ENCODE measurements at regions not wholly inside any gene's neighbourhood (a gene's known extent, or its start where the extent isn't known, plus 50 kb on each side); places are given as distances from the start of the nearest gene placed in this dataset.

DNA sequence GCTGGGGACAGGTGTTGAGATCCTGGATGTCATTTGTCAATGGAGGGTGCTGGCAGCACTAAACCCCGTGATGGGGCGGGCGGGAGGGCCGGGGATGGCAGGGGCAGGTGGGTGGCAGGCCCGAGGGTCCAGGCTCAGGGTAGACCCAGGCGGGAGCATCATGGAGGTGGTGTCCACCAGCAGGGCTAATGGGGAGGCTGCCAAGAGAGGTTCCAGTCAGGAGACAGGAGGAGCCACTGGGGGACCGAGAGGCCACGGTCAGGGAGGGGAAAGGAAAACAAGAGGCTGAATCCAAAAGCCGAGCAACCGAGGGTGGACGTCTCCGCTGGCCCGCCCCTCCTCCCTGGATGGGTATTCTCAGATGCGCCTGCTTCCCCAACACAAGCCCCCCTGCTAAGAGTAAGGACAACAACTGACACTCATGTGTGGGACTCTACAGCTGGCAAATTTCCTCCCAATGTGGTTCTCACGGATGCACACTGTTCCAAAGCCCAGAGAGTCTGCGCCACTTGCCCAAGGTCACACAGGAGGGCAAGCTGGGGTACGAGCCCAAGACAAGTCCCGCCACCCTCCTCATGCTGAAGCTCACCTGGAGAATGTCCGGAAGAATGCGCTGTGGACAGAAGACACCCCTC, 132.0 kb downstream of the CPZ start:
- Mint-ChIP-seq H3K27me3 (ENCODE audit: low read depth in 3 of 3) (peaks cover 6 to 7% (median 7%) of the 10 kb centered on the region in 3 donors), H3K27ac (no peak overlapping the region), H3K4me3 (no peak overlapping the region), H3K9me3 (peaks cover 0 to under 1% (median 0%) of the 10 kb centered on the region in 7 donors), H3K4me1 (peaks cover 2% of the 10 kb centered on the region), H3K36me3 (no peaks in the 10 kb centered on the region)
- Histone ChIP-seq H3K4me2 (replicated peaks; ENCODE audit: extremely low read depth, low read length, poor library complexity, severe bottlenecking) (no peak overlapping the region), H3K9me3 (replicated peaks in 1 of 2; ENCODE audit: control insufficient read depth in 1 of 2, insufficient read depth in 1 of 2, low read length in 2 of 2) (no peaks in the 10 kb centered on the region), H3K79me2 (ENCODE audit: insufficient read depth, low read length) (no peaks in the 10 kb centered on the region), H4K20me1 (ENCODE audit: insufficient read depth, low read length) (no peaks in the 10 kb centered on the region), H3K9ac (ENCODE audit: insufficient read depth, low read length, poor library complexity, severe bottlenecking) (no peak overlapping the region), H3K4me1 (ENCODE audit: control insufficient read depth in 1 of 2, insufficient read depth in 2 of 2, low read length in 2 of 2) (no peaks in the 10 kb centered on the region), H3K36me3 (replicated peaks in 1 of 2; ENCODE audit: control insufficient read depth in 1 of 2, insufficient read depth in 2 of 2, low read length in 2 of 2) (no peaks in the 10 kb centered on the region), H3K27ac (ENCODE audit: low read depth in 1 of 2, low read length in 2 of 2) (no peak overlapping the region), H3K4me3 (replicated peaks in 1 of 3; ENCODE audit: low read depth in 2 of 3, low read length in 3 of 3) (no peak overlapping the region), H3K27me3 (ENCODE audit: control insufficient read depth in 2 of 2, insufficient read depth in 2 of 2, low read length in 2 of 2) (no peaks in the 10 kb centered on the region), H2AFZ (ENCODE audit: insufficient read depth, low read depth, low read length, poor library complexity, severe bottlenecking) (no peak overlapping the region)
- 85% methylated on average over 18 of the region's 20 CpGs for WGBS (ENCODE audit: insufficient coverage)
- TF ChIP-seq, protein P1, sequence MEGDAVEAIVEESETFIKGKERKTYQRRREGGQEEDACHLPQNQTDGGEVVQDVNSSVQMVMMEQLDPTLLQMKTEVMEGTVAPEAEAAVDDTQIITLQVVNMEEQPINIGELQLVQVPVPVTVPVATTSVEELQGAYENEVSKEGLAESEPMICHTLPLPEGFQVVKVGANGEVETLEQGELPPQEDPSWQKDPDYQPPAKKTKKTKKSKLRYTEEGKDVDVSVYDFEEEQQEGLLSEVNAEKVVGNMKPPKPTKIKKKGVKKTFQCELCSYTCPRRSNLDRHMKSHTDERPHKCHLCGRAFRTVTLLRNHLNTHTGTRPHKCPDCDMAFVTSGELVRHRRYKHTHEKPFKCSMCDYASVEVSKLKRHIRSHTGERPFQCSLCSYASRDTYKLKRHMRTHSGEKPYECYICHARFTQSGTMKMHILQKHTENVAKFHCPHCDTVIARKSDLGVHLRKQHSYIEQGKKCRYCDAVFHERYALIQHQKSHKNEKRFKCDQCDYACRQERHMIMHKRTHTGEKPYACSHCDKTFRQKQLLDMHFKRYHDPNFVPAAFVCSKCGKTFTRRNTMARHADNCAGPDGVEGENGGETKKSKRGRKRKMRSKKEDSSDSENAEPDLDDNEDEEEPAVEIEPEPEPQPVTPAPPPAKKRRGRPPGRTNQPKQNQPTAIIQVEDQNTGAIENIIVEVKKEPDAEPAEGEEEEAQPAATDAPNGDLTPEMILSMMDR (IDR thresholded peaks at IDR 0.05), result no peak
- intact Hi-C loops (cut with micrococcal nuclease), result no loop called here
- DNase-seq, result no peak

DNA sequence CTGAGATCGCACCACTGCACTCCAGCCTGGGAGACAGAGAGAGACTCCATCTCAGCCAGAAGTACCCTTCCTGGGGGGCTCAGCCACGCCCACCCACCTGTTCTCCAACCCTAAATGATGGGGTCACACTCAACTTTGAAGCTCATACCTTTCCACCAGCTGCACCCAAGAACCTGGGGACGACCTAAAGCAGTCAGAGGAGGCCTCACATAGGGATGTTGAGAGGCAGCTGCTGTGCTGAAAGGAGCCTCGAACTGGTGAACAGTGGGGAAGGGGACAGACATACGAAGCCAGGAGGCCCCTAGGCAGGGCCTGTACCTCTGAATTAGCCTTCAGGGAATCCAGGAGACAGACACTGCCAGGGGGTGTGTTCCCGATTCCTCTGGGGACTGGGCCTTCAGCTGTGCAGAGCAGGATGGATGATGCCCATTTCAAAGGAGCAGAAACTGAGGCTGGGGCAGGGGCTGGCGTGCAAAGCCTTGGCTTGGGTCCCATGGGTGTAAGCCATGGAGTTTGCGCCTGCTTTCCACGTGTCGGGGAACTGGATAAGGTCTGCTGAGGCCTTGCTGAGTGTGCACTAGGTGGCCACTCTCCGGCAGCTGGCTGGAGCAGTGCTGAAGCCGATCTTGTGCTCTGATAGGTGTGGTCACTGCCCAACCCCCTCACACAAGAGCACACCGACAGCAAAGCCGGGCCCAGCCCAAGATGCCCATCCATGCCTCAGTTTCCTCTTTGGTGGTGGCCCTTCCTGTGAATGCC, 130.8 kb downstream of the CPZ start:
- no peaks in the 10 kb centered on the region for H3K4me1 ChIP-seq (ENCODE audit: control insufficient read depth in 1 of 2, insufficient read depth in 2 of 2, low read length in 2 of 2)
- intact Hi-C loops (cut with micrococcal nuclease), result no loop called here
- H3K79me2 ChIP-seq (ENCODE audit: insufficient read depth, low read length), result no peaks in the 10 kb centered on the region
- H2AFZ ChIP-seq (ENCODE audit: insufficient read depth, low read depth, low read length, poor library complexity, severe bottlenecking), result no peak overlapping the region
- peaks cover 2% of the 10 kb centered on the region for H3K4me1 Mint-ChIP-seq
- no peak overlapping the region for H3K27ac ChIP-seq (ENCODE audit: low read depth in 1 of 2, low read length in 2 of 2)
- H3K27me3 Mint-ChIP-seq (ENCODE audit: low read depth in 3 of 3), result peaks cover 5 to 8% (median 6%) of the 10 kb centered on the region in 3 donors
- 89% methylated on average over 10 of the region's 14 CpGs for WGBS (ENCODE audit: insufficient coverage)
- H3K9ac ChIP-seq (ENCODE audit: insufficient read depth, low read length, poor library complexity, severe bottlenecking), result no peak overlapping the region
- H3K36me3 ChIP-seq (replicated peaks in 1 of 2; ENCODE audit: control insufficient read depth in 1 of 2, insufficient read depth in 2 of 2, low read length in 2 of 2), result no peaks in the 10 kb centered on the region
- no peak for DNase-seq
- no peak overlapping the region for H3K4me2 ChIP-seq (replicated peaks; ENCODE audit: extremely low read depth, low read length, poor library complexity, severe bottlenecking)
- H4K20me1 ChIP-seq (ENCODE audit: insufficient read depth, low read length), result no peaks in the 10 kb centered on the region
- H3K27ac Mint-ChIP-seq, result no peak overlapping the region
- H3K4me3 Mint-ChIP-seq, result no peak overlapping the region
- peaks cover 0 to 4% (median 0%) of the 10 kb centered on the region in 7 donors for H3K9me3 Mint-ChIP-seq
- no peaks in the 10 kb centered on the region for H3K9me3 ChIP-seq (replicated peaks in 1 of 2; ENCODE audit: control insufficient read depth in 1 of 2, insufficient read depth in 1 of 2, low read length in 2 of 2)
- no peaks in the 10 kb centered on the region for H3K36me3 Mint-ChIP-seq
- TF ChIP-seq, protein P1 (IDR thresholded peaks at IDR 0.05), result no peak
- H3K27me3 ChIP-seq (ENCODE audit: control insufficient read depth in 2 of 2, insufficient read depth in 2 of 2, low read length in 2 of 2), result no peaks in the 10 kb centered on the region
- no peak overlapping the region for H3K4me3 ChIP-seq (replicated peaks in 1 of 3; ENCODE audit: low read depth in 2 of 3, low read length in 3 of 3)
